GM12892 (cell line): ENCODE measurements at regions not wholly inside any gene's neighbourhood (a gene's known extent, or its start where the extent isn't known, plus 50 kb on each side); places are given as distances from the start of the nearest gene placed in this dataset.

Experiments used
- DNase-seq: peaks from one replicate; pipeline ENCODE4 v3.0.0; 2011; ENCODE audit not compliant: insufficient read length
- FAIRE-seq: peaks from 2 replicates; lab custom pipeline; 2011; peaks lifted over from hg19 to GRCh38; lab: Jason Lieb, UNC
- POLR2A ChIP-seq: IDR thresholded peaks from 2 replicates; pipeline ENCODE4 v1.6.1; 2011; ENCODE audit warnings: low read depth, low read length, control low read depth
- POLR2AphosphoS5 ChIP-seq: IDR thresholded peaks from 2 replicates; pipeline ENCODE4 v1.6.1; 2011; ENCODE audit warnings: low read depth, low read length, control low read depth
- TAF1 ChIP-seq: IDR thresholded peaks from 2 replicates; pipeline ENCODE4 v1.6.1; 2011; ENCODE audit warnings: low read depth, mild to moderate bottlenecking, control low read depth, low read length, borderline replicate concordance

- TF ChIP-seq POLR2AphosphoS5 (no peak), TAF1 (no peak), POLR2A (no peak)
- no peak for FAIRE-seq
- no peak for DNase-seq
Measured at GRCh38 chr1:200275816-200276453, 133.9 kb downstream of the ZNF281 start.

GRCh38 chr1:200275415-200275814 lies 134.4 kb downstream of the ZNF281 start:
- DNase-seq (no peak), FAIRE-seq (no peak)
- no peak for TF ChIP-seq POLR2A

GRCh38 chr1:200274116-200274515 lies 135.7 kb downstream of the ZNF281 start:
- FAIRE-seq (no peak), DNase-seq (no peak)
- TF ChIP-seq POLR2AphosphoS5 (no peak), POLR2A (no peak), TAF1 (no peak)

- DNase-seq (no peak), FAIRE-seq (no peak)
- TF ChIP-seq TAF1 (no peak), POLR2AphosphoS5 (no peak), POLR2A (no peak)
Measured at GRCh38 chr1:200272481-200273068, 137.3 kb downstream of the ZNF281 start.

GRCh38 chr1:200269256-200269655 lies 140.6 kb downstream of the ZNF281 start:
- TF ChIP-seq POLR2A: no peak
- TF ChIP-seq POLR2AphosphoS5: no peak
- TF ChIP-seq TAF1: no peak
- DNase-seq: no peak
- FAIRE-seq: no peak

- TF ChIP-seq POLR2A (no peak), TAF1 (no peak), POLR2AphosphoS5 (no peak)
- DNase-seq (no peak), FAIRE-seq (no peak)
Measured at GRCh38 chr1:200267937-200268336, 141.9 kb downstream of the ZNF281 start.

GRCh38 chr1:200267458-200267857 lies 142.4 kb downstream of the ZNF281 start:
- FAIRE-seq (no peak), DNase-seq (no peak)
- TF ChIP-seq TAF1 (no peak), POLR2A (no peak), POLR2AphosphoS5 (no peak)

- no peak for TF ChIP-seq POLR2A
- TF ChIP-seq TAF1: no peak
- no peak for TF ChIP-seq POLR2AphosphoS5
- FAIRE-seq (no peak), DNase-seq (no peak)
Measured at GRCh38 chr1:200266871-200267270, 143.0 kb downstream of the ZNF281 start.

- TF ChIP-seq TAF1: no peak
- no peak for TF ChIP-seq POLR2AphosphoS5
- TF ChIP-seq POLR2A: no peak
- no peak for DNase-seq
- no peak for FAIRE-seq
Measured at GRCh38 chr1:200265881-200266280, 144.0 kb downstream of the ZNF281 start.

GRCh38 chr1:200265104-200265503 lies 144.7 kb downstream of the ZNF281 start:
- TF ChIP-seq TAF1 (no peak), POLR2AphosphoS5 (no peak), POLR2A (no peak)
- no peak for FAIRE-seq
- DNase-seq: no peak

- TF ChIP-seq POLR2A (no peak), TAF1 (no peak), POLR2AphosphoS5 (no peak)
- no peak for DNase-seq
- FAIRE-seq: peak; percentile 9
Measured at GRCh38 chr1:200263203-200263602, 146.6 kb downstream of the ZNF281 start.

- peak; percentile 32 for DNase-seq
- peak; percentile 81 for FAIRE-seq
- TF ChIP-seq POLR2AphosphoS5 (no peak), TAF1 (no peak), POLR2A (no peak)
Measured at GRCh38 chr1:200262326-200262965, 147.4 kb downstream of the ZNF281 start.

GRCh38 chr1:200260597-200261335 lies 149.1 kb downstream of the ZNF281 start:
- TF ChIP-seq POLR2AphosphoS5 (no peak), POLR2A (no peak), TAF1 (no peak)
- DNase-seq (no peak), FAIRE-seq (no peak)
